MCF 10A (cell line): ENCODE measurements at regions not wholly inside any gene's neighbourhood (a gene's known extent, or its start where the extent isn't known, plus 50 kb on each side); places are given as distances from the start of the nearest gene placed in this dataset.
"Not testable (repeated sequence)": the region's sequence is repeated elsewhere in the genome, so short reads cannot be mapped to it uniquely, and the experiment has no call there.

Source experiments
- BruUV-seq: library from RNA; stranded (reverse); fragments of 400-500 nt; replicated peaks from 2 replicates; lab custom pipeline; 2021; lab: Mats Ljungman, UMichigan
- CTCF ChIA-PET: fragments of 300-600 bp; sonication (Branson Sonifier 250); formaldehyde crosslinking; extraction: SDS; loops from one replicate; lab custom pipeline; 2021; ENCODE audit warnings: antibody characterized with exemption, inconsistent platforms; lab: Yijun Ruan, JAX
- POLR2A ChIA-PET: fragments of 300-600, 350-650 bp; sonication (Branson Sonifier 250); formaldehyde crosslinking; extraction: SDS; loops from one replicate; lab custom pipeline; 2020; ENCODE audit warnings: antibody characterized with exemption, inconsistent platforms; lab: Yijun Ruan, JAX
- DNase-seq: peaks from one replicate; pipeline ENCODE4 v3.0.0-alpha.2; 2018; ENCODE audit not compliant: unreplicated experiment
- H3K27ac Mint-ChIP-seq: one replicate; pipeline ENCODE4 v1.8.0; 2022; ENCODE audit warnings: mild to moderate bottlenecking, low read depth, mixed read lengths; ENCODE audit not compliant: unreplicated experiment
- H3K27me3 Mint-ChIP-seq: one replicate; pipeline ENCODE4 v1.8.0; 2022; ENCODE audit warnings: mixed read lengths; ENCODE audit not compliant: insufficient read depth, unreplicated experiment
- H3K36me3 Mint-ChIP-seq: one replicate; pipeline ENCODE4 v1.8.0; 2022; ENCODE audit warnings: mild to moderate bottlenecking, moderate library complexity, mixed read lengths; ENCODE audit not compliant: insufficient read depth, unreplicated experiment
- H3K4me1 Mint-ChIP-seq: one replicate; pipeline ENCODE4 v1.8.0; 2022; ENCODE audit warnings: mixed read lengths; ENCODE audit not compliant: insufficient read depth, unreplicated experiment
- H3K4me3 Mint-ChIP-seq: one replicate; pipeline ENCODE4 v1.8.0; 2022; ENCODE audit warnings: mild to moderate bottlenecking, moderate library complexity, mixed read lengths; ENCODE audit not compliant: unreplicated experiment
- H3K9me3 Mint-ChIP-seq: one replicate; pipeline ENCODE4 v1.8.0; 2022; ENCODE audit warnings: mixed read lengths; ENCODE audit not compliant: unreplicated experiment
- intact Hi-C: fragments of 100-400 bp; cut with micrococcal nuclease; formaldehyde crosslinking; loops from 2 replicates; pipeline ENCODE4 v1.14.1; 2022

DNA sequence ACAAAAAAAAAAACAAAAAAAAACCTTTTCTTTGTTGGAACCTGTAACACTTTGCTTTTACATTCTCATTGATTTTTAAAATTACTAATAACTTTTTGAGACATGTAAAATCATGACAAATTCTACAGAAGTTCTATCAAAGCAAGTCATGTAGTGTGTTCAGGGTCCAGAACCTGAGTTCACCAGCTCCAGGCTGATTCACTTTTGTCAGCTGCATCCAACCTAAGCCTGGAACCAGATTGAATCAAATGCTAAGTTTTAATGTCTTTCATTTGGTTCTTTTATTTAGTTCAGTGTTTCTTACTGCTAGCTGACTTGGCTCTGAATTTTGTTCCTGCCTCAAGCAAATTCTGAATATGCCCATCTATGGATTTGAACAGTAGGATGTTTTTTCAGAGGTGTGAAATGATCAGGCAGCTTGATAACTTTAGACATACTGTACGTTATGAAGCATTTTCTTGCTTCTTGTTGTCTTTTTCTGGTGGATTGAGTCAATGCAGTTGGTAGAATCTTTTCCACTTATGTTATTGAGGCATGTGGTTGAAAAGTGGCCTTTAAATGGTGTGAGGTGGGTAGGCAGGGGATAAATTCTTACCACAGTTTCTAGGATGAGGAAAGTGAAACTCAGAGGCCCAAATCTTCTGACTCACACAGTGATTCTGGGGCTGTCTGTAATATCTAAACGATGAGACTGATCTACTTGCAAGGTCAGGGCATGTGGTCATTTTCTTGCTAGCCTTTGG lies 78.7 kb downstream of the SRGAP2 start:
- POLR2A ChIA-PET, H3K27me3 Mint-ChIP-seq, DNase-seq, intact Hi-C loops, H3K36me3 Mint-ChIP-seq, H3K4me3 Mint-ChIP-seq, H3K9me3 Mint-ChIP-seq: not testable (repeated sequence)
- Mint-ChIP-seq H3K27ac (peak overlapping the region; percentile 91), H3K4me1 (peaks cover 10% of the 10 kb centered on the region)
- CTCF ChIA-PET, result interaction anchor here (0.6 kb wide), 1 partner anchor 650 kb away, joined by 3 read pairs; no protein-coding TSS in a partner anchor
- BruUV-seq, result TSS peak; percentile 53

DNA sequence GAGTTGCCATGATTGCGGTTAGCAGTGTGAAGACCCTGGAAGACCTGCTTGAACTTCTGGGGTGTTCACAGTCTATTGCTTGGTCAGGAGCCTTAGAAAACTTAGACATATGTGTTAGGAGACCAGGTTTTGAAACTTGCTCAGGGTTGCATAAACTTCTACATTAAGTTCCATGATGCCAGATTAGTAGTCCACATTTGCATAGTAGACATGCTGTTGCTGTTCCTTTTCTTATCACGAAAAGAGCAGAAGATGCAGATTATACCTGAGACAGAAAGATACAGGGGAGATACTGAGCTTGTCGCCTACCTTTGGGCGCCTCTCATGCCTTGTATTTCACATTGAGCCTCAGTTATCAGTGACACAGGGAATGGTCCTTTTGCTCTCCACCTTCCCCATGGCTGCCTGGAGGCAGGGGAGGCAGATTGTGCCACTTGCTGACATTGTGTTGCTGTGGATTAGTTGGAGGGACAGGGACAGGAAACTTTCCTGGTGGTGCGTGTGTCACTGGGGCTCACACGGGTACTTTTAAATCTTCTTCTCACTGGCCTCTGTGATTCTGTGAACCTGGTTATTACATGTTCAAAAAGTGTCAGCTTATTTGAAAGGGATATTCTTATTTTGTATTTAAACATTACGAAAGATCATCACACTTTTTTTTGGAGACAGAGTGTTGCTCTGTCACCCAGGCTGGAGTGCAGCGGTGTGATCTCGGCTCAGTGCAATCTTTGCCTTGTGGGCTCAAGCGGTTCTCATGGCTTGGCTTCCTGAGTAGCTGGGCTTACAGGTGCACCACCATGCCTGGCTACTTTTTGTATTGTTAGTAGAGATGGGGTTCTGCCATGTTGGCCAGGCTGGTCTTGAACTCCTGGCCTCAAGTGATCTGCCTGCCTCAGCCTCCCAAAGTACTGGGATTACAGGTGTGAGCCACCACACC lies 82.0 kb downstream of the SRGAP2 start:
- H3K9me3 Mint-ChIP-seq, H3K27me3 Mint-ChIP-seq, H3K36me3 Mint-ChIP-seq, DNase-seq, H3K4me1 Mint-ChIP-seq, BruUV-seq, intact Hi-C loops, CTCF ChIA-PET, H3K27ac Mint-ChIP-seq, POLR2A ChIA-PET, H3K4me3 Mint-ChIP-seq: not testable (repeated sequence)

DNA sequence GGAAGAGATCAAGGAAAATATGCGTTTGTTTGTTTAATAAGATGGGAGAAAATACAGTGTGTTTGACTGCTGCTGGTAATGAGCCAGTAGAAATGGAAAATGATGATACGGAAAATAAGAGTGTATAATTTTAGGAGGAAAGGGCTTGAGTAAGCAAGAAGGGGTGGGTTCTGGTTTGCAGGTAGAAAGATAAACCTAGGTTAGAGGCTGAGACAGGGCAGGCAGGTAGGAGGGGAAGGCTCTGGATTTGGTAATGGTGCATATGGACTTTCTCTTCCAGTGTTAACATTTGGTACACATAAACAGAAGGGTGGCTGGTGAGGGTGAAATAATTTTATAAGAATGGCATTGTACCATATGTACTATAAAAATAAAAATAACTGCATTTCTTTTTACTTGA lies 84.4 kb downstream of the SRGAP2 start:
- intact Hi-C loops, BruUV-seq, H3K27me3 Mint-ChIP-seq, CTCF ChIA-PET, H3K27ac Mint-ChIP-seq, POLR2A ChIA-PET, H3K36me3 Mint-ChIP-seq, H3K9me3 Mint-ChIP-seq, DNase-seq, H3K4me1 Mint-ChIP-seq, H3K4me3 Mint-ChIP-seq: not testable (repeated sequence)

DNA sequence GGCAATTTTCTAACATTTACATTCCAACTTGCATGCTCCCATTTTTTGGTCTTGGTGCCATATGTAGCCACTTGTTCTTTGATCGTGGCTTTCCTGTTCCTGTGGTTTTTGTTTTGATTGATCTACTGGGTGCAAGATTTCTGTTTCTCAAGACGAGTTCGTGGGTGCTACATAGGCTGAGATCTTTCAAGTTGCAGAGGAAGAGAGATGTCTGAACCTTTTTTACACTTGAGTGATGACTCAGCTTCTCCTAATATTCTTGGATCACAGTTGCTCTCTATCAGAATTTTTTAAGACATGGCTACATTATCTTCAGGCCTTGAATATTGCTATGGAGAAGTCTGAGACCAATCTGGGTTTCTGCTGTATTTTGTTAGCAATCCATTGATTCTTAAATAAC lies 85.1 kb downstream of the SRGAP2 start:
- H3K36me3 Mint-ChIP-seq, H3K4me1 Mint-ChIP-seq, intact Hi-C loops, CTCF ChIA-PET, DNase-seq, H3K27ac Mint-ChIP-seq, POLR2A ChIA-PET, BruUV-seq, H3K27me3 Mint-ChIP-seq, H3K4me3 Mint-ChIP-seq, H3K9me3 Mint-ChIP-seq: not testable (repeated sequence)

DNA sequence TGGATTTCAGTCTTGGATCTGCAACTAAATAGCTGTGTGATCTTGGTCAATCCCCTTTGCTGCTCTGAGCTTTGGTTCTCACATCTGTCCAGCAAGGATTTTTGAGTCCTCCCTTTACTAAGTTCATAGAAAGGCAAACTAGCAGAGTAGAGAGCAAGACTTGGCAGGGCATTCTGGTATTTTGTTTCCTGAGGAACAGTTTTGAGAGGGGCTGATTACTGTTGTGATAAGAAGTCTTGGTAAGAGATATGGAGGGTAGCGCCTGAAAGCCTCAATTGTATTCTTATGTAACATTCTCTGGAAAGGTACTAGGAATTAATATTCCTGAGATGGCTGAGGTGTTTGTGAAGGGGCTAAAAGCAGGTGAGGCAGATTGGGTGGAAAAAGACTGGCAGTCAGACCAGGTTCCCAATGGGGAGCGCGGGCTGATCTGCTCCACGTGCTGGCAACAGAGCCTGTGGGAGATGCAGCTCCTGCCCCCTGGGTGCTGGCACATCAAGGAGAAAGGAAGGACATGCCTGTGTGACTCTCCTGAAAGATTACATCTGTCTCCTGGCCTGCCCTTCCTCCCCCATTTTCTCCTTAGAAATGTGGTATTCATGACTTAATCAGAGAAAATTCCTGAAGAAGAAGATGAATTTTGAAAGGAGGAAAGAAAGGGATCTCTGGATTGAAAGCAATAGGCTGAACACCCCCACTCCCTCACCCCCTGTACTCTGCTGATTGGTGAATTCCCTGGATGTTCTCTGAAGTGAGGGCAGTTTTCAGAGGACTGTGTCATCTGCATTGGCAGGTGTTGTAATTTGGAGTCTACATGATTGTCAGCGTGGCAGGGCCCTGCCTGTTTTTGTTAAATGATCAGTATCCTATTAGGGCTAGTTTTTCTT lies 94.0 kb downstream of the SRGAP2 start:
- POLR2A ChIA-PET, H3K27ac Mint-ChIP-seq, H3K4me1 Mint-ChIP-seq, DNase-seq, H3K9me3 Mint-ChIP-seq, H3K36me3 Mint-ChIP-seq, BruUV-seq, H3K27me3 Mint-ChIP-seq, intact Hi-C loops, CTCF ChIA-PET, H3K4me3 Mint-ChIP-seq: not testable (repeated sequence)

DNA sequence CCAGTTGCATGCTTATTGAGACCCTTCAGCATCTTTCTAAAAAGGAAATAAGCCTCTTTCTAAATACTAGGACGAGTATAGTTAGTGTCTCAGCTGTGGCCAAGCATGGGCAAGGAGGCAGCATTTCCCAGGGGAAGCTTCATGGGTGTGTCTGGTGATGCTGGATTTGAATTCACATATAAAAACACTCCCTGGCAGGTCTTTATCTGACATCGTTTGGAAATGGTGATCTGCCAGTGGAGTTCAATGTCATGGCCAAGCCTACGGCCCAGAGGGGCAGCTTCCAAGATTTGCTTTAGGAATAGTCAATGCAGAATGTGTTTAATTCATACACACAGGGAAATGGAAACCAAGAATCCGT lies 94.7 kb downstream of the SRGAP2 start:
- H3K36me3 Mint-ChIP-seq, H3K4me3 Mint-ChIP-seq, H3K27me3 Mint-ChIP-seq, H3K9me3 Mint-ChIP-seq, POLR2A ChIA-PET, H3K4me1 Mint-ChIP-seq, CTCF ChIA-PET, BruUV-seq, DNase-seq, intact Hi-C loops, H3K27ac Mint-ChIP-seq: not testable (repeated sequence)

DNA sequence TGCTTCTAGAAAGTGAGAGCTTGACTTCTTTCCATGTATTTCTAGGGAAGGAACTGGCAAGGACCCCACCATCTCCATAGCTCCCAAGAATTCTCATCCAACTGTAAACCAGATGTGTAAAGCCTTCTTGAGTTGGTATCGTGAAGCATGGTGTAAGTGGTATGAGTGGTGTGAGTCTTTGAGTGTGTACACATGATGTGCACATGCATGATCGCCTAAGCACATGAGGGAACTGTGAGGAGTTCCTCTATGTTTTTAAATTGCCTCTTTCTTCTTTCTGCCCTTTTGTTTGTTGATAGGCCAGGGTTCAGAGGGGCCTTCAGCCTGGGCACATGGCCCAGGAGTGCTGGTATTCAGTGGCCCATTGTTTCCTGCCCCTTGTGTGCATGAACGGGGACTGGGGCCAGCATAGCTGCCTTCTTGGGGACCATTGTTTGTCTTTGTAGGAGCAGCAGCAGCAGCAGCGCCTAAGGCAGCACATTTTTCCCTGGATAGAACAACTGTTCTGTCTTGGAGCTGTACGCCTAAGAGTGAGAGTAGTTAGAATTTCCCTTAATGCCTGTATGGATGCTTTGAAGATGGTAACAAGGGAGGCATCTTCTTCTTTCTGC lies 95.9 kb downstream of the SRGAP2 start:
- H3K4me1 Mint-ChIP-seq, DNase-seq, CTCF ChIA-PET, H3K9me3 Mint-ChIP-seq, H3K4me3 Mint-ChIP-seq, POLR2A ChIA-PET, H3K27ac Mint-ChIP-seq, H3K36me3 Mint-ChIP-seq, H3K27me3 Mint-ChIP-seq, intact Hi-C loops: not testable (repeated sequence)
- BruUV-seq, result TSS peak; percentile 89

DNA sequence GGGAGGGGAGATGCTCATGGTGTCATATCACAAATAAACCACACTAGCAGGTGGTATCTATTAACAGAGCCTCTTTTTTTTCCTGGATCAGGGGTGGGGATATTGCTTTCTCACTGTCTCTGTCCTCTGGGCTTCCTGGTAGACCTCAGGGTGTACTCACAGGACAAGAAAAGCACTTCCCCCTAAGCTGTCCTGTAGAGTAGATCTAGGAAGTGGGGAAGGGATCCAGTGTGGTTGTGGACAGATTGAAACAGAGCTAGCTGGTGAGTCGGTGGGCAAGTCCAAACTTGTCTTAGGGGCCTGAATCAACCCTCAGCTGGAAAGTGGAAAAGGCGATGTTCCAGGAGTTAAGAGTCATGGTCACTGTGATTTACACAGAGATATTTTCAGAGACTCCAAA lies 96.6 kb downstream of the SRGAP2 start:
- POLR2A ChIA-PET, H3K27ac Mint-ChIP-seq, H3K4me3 Mint-ChIP-seq, DNase-seq, H3K36me3 Mint-ChIP-seq, H3K9me3 Mint-ChIP-seq, CTCF ChIA-PET, intact Hi-C loops, H3K4me1 Mint-ChIP-seq, H3K27me3 Mint-ChIP-seq, BruUV-seq: not testable (repeated sequence)
